NCI-H1436 treated with DMSO at 0.1 percent for 48 hours (cell line): ENCODE measurements at regions not wholly inside any gene's neighbourhood (a gene's known extent, or its start where the extent isn't known, plus 50 kb on each side); places are given as distances from the start of the nearest gene placed in this dataset.

ENCODE experiments used
- DNase-seq: peaks from one replicate; lab custom pipeline; 2025; lab: John Stamatoyannopoulos, UW

GRCh38 chr6:54718541-54719023, 128.0 kb upstream of the FAM83B start:
- peak; percentile 80 for DNase-seq

DNA sequence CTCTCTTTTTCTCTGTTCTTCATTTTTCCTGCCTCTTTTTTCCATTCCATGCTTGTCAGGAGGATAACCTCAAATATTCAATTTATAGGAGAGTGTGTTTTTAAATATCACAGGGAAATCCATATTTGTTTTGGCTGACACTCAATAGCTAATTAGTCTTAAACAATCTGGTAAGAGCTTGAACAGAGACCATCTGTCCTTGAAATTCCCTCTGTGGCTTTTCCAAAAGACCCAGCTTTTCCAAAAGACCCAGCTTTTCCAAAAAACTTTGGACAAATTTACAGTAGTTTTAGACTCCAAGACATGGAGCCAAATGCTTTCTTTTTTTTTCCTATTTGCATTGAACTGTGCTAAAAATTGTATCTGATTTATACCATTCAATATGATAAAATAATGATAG, 127.4 kb upstream of the FAM83B start:
- peak; percentile 56 for DNase-seq

GRCh38 chr6:54719633-54720032, 126.9 kb upstream of the FAM83B start:
- peak; percentile 26 for DNase-seq

- no peak for DNase-seq
Measured at GRCh38 chr6:54722328-54722727, 124.2 kb upstream of the FAM83B start.

- no peak for DNase-seq
Measured at GRCh38 chr6:54729716-54730115, 116.9 kb upstream of the FAM83B start.

DNA sequence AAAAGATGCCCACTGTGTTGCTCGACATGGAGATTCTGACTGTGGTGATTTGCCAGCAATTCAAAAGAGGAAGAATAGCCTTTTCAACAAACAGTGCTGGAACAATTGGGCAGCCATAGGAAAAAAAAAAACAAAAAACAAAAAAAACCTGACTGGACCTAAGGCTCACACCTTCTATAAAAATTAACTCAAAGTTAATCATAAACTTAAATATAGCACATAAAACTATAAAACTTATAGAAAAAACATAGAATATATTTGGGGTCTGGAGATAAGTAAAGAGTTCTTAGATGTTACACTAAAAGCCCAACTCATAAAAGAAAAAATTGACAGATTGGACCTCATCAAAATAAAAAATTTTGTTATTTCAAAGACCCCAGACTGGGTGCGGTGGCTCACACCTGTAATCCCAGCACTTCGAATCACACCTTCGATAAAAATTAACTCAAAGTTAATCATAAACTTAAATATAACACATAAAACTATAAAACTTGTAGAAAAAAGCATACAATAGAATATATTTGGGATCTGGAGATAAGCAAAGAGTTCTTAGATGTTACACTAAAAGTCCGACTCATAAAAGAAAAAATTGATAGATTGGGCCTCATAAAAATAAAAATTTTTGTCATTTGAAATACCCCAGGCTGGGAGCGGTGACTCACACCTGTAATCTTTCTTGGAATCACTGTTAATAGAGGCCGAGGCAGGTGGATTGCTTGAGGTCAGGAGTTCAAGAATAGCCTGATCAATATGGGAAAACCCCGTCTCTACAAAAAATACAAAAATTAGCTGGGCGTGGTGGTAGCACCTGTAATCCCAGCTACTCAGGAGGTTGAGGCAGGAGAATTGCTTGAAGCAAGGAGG, 115.6 kb upstream of the FAM83B start:
- DNase-seq: no peak

- no peak for DNase-seq
Measured at GRCh38 chr6:54737247-54737646, 109.3 kb upstream of the FAM83B start.

DNA sequence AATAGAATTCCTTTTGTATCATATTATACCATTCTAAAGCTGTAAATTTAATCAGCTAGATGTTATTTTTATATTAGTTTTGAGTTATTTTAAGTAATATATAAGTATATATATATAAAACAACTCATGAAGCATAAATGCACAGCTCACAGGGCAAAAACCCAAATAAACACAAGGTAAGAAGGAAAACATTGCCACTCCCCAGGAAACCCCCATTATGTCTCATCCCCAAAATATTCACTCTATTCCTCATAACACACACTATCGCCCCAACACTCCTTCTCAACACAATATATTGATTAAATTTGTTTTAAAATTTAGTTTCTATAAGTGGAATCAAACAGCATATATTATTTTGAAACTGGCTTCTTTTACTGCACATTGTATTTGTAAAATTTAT, 98.6 kb upstream of the FAM83B start:
- DNase-seq: no peak

DNA sequence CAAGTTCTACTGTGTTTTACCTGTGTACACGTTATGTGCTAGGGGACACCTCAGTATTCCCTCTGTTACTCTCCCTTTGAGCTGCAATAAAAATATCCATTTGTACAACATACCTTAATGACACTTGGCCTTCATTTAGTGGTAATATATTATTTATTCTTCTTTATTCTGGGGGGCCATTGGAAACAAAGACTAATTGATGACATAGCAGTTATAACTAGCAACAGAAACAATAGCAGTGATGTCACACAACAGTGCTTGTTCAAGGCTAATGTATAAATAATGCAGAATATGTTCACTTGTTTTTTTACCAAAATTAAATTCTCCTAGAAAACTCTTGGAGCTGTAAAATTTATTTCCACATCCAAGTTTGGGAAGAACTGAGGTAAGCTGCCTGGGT, 92.2 kb upstream of the FAM83B start:
- no peak for DNase-seq

DNA sequence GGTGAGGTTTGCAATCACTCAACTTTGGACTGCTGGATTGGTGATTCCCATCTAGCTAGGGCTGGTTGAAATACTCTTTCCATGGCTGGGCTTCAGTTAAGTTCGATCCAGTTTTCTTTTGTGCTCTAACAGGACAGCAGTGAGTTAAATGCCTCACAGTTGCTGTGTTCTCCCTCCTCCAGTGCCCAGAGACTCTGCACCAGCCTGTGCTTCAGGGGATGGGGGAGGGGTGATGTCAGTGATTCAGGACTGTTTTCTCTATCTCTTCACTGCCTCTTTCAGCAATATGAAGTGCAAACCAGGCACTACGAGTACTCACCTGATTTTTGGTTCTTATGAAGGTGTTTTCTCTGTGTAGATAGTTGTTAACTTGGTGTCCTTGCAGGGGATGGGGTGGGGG, 88.2 kb upstream of the FAM83B start:
- DNase-seq: no peak

DNA sequence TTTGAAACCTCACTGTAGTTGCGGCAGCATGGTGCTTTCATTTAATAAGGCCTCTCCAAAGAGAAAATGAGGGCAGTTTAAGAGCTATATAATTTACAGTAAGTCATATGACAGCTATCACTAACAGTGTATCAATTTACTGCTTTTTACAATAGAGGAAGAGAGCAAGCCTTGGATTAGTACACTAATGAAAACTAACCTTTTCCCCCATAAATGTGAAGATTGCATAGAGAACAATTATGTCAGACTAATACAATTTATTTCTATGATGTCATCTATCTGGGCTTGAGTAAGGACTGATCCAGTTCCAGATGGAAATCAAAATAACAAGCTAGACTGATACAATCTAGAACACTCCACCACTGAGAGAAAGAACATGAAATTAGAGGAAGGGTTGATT, 78.1 kb upstream of the FAM83B start:
- DNase-seq: peak; percentile 6

GRCh38 chr6:54770328-54770727, 76.2 kb upstream of the FAM83B start:
- no peak for DNase-seq

- DNase-seq: no peak
Measured at GRCh38 chr6:54771968-54772367, 74.6 kb upstream of the FAM83B start.

DNA sequence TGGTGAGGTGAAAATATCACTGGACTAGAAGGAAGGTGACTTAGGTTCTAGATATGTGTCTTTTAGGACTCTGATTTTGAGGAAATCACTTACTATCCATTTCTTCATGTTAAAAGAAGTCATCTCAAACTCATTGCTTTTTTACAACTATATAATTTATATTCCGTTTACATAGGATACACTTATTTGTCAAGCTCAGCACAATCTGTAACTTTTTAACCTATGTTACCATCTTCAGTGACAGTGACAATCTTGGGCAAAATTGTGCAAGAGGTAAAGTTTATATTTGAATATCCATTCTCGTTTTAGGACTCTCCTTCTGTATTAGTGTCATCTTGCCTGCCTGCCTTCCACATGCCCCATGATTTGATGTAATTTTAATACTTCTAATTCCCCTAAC, 74.0 kb upstream of the FAM83B start:
- no peak for DNase-seq

- no peak for DNase-seq
Measured at GRCh38 chr6:54775576-54775975, 71.0 kb upstream of the FAM83B start.

- DNase-seq: no peak
Measured at GRCh38 chr6:54776891-54777290, 69.7 kb upstream of the FAM83B start.

DNA sequence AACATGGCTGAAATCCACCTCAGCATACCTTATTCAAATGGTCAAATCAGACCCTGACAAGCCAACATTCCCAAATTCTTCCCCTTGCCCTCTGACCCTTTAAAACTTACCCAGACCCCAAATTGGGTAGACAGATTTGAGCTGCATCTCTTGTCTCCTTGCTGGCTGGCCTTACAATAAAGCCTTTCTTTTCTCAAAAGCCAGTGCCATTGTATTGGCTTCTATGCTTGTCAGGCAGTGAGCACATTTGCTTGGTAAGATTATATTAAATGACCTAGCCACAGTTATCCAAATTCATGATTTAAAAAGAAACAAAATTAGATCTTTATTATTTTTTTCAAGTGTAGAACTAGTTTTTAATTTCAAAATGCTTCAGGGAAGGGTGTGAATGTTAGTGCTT, 67.8 kb upstream of the FAM83B start:
- DNase-seq: no peak

DNA sequence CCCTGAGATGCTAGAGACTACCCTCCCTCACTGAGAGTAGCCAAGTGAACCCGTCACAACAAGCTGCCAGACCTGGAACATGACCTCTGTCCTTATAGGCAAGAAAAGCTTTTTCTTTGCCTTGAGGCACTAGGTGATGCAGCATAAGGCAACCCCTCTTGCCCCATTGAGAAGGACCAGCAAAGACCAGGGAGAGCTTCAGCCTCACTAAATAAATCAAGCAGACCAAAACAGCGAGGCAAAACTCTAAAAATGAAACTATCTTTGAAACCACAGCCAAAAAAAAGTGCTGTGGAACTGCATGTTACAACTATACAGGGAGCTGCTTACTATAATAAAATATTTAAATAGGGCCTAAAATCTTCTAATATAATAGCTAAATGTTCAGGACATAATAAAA, 62.6 kb upstream of the FAM83B start:
- DNase-seq: no peak

GRCh38 chr6:54786154-54786553, 60.4 kb upstream of the FAM83B start:
- no peak for DNase-seq

DNA sequence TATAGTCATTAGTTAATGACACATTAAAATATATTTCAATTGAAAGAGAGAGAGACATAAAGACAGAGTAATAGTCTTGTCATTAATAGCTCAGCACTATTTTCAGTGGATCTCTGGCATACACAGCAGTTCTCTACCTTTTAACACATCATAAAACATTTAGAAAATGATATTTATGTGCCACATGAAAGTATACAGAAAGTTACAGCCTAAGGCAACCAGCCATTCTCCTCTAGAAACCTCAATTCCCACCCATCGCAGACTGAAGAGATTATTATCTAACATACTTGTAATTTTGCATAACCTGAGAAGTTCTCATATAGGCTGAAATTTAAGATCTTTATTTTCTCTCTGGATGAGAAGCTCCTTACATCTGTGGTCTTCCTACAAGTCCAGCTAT, 58.7 kb upstream of the FAM83B start:
- DNase-seq: no peak
